ENCODE measurements at regions not wholly inside any gene's neighbourhood (a gene's known extent, or its start where the extent isn't known, plus 50 kb on each side); places are given as distances from the start of the nearest gene placed in this dataset.

DNA sequence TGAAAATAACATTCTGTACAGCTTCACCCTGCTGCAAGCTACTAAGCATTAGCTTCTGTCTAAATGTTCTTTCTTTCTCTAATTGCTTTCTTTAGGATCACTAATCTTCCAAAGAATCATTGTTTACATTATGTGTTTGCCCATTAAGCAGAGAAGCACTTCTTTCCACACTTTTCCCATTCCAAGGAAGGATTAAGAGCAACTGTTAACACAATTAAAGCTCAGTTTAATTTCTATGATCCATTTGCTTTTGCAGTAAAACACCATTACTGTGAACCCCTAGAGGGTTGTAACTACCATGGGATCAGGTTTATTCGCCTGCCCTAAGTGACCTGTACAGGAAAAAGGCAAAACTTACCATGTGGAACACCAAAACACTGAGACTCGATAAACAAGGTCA is 125.8 kb upstream of the ZNF385D start:
- TF ChIP-seq, protein P1, sequence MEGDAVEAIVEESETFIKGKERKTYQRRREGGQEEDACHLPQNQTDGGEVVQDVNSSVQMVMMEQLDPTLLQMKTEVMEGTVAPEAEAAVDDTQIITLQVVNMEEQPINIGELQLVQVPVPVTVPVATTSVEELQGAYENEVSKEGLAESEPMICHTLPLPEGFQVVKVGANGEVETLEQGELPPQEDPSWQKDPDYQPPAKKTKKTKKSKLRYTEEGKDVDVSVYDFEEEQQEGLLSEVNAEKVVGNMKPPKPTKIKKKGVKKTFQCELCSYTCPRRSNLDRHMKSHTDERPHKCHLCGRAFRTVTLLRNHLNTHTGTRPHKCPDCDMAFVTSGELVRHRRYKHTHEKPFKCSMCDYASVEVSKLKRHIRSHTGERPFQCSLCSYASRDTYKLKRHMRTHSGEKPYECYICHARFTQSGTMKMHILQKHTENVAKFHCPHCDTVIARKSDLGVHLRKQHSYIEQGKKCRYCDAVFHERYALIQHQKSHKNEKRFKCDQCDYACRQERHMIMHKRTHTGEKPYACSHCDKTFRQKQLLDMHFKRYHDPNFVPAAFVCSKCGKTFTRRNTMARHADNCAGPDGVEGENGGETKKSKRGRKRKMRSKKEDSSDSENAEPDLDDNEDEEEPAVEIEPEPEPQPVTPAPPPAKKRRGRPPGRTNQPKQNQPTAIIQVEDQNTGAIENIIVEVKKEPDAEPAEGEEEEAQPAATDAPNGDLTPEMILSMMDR (IDR thresholded peaks at IDR 0.05) = no peak
- no peak for TF ChIP-seq POLR2A (IDR thresholded peaks at IDR 0.05)
